SK-N-MC (cell line): ENCODE measurements at regions not wholly inside any gene's neighbourhood (a gene's known extent, or its start where the extent isn't known, plus 50 kb on each side); places are given as distances from the start of the nearest gene placed in this dataset.
A peak's percentile ranks its signal among the peaks of the same experiment; 100 is the strongest.

Source experiments
- DNase-seq: peaks from one replicate; pipeline ENCODE4 v3.0.0-alpha.2; 2011; ENCODE audit warnings: low read depth, low spot score
- H3K27ac ChIP-seq: fragments of 200-600 bp; sonication (generic); 2 replicates; pipeline ENCODE4 v1.5.1; 2016; ENCODE audit warnings: mixed run types
- H3K36me3 ChIP-seq: fragments of 200-600 bp; sonication (generic); 2 replicates; pipeline ENCODE4 v1.6.1; 2017; ENCODE audit warnings: antibody characterized with exemption, low read length, mixed read lengths; ENCODE audit not compliant: insufficient read depth
- H3K4me3 ChIP-seq: fragments of 200-600 bp; sonication (generic); 2 replicates; pipeline ENCODE4 v1.5.1; 2016
- H3K9ac ChIP-seq: fragments of 200-600 bp; sonication (generic); 2 replicates; pipeline ENCODE4 v1.8.0; 2017; ENCODE audit warnings: mixed run types, mixed read lengths; ENCODE audit not compliant: insufficient read length
- H3K9me3 ChIP-seq: fragments of 200-600 bp; sonication (generic); 2 replicates; pipeline ENCODE4 v1.6.1; 2017; ENCODE audit warnings: low read depth, mild to moderate bottlenecking, antibody characterized with exemption, low read length, moderate library complexity, mixed read lengths
- EZH2 ChIP-seq: fragments of 200-600 bp; sonication (generic); IDR thresholded peaks from one replicate; pipeline ENCODE4 v1.6.1; 2017; ENCODE audit warnings: antibody characterized with exemption
- FOXP2 ChIP-seq: optimal IDR thresholded peaks from 2 replicates; pipeline ENCODE3; 2011; ENCODE audit warnings: mild to moderate bottlenecking, moderate library complexity; ENCODE audit not compliant: insufficient read depth; ENCODE audit errors: extremely low read length, control extremely low read depth
- POLR2AphosphoS5 ChIP-seq: IDR thresholded peaks from 2 replicates; pipeline ENCODE4 v1.6.1; 2012; ENCODE audit warnings: mild to moderate bottlenecking, low read depth, low read length, borderline replicate concordance

DNA sequence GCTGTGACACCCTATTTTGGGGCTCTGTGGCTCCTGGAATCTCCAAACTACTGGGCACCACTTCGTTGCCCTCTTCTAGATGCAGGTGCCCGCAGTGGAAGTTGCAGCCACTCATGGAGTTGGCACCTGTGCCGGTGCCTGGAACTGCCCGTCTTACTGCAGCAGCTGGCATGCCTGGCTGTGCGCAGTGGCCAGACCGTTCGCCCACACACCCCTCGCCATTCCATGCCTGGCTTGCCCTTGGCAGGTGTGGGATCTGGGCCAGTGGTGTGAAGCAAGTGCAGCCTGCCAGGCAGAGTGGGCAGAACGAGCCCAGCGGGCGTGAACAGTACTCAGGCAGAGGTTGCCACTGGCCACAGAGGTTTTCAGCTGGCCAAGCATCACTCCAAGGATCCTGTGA lies 1286.7 kb downstream of the ROBO1 start:
- H3K36me3 ChIP-seq, result no peaks in the 10 kb centered on the region
- TF ChIP-seq FOXP2 (no peak), POLR2AphosphoS5 (no peak), EZH2 (no peak)
- no peak overlapping the region for H3K27ac ChIP-seq
- H3K9ac ChIP-seq, result no peak overlapping the region
- H3K9me3 ChIP-seq, result no peaks in the 10 kb centered on the region
- no peak for DNase-seq
- H3K4me3 ChIP-seq, result no peak overlapping the region

DNA sequence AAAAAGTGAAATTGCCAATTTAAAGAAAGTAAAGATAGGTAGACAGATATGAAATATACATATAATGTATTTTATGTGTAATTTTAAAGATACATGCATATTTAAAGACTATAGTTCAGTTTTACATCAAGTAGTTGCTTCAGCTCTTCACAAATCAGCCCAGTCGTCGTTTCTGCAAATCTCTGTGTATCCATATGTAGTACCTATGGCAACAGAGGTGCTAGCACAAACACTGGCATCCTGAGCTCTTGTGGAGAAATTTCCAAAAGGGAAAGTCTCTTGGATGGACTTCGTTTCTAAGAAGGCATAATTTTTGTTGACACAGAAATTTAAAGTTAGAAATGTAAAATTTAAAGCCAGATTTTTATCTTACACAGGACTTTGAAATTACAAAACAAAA lies 1284.7 kb downstream of the ROBO1 start:
- H3K9me3 ChIP-seq, result no peaks in the 10 kb centered on the region
- no peak overlapping the region for H3K4me3 ChIP-seq
- no peak overlapping the region for H3K27ac ChIP-seq
- no peak overlapping the region for H3K9ac ChIP-seq
- DNase-seq, result no peak
- no peak for TF ChIP-seq EZH2
- no peak for TF ChIP-seq POLR2AphosphoS5
- TF ChIP-seq FOXP2, result no peak
- H3K36me3 ChIP-seq, result no peaks in the 10 kb centered on the region

DNA sequence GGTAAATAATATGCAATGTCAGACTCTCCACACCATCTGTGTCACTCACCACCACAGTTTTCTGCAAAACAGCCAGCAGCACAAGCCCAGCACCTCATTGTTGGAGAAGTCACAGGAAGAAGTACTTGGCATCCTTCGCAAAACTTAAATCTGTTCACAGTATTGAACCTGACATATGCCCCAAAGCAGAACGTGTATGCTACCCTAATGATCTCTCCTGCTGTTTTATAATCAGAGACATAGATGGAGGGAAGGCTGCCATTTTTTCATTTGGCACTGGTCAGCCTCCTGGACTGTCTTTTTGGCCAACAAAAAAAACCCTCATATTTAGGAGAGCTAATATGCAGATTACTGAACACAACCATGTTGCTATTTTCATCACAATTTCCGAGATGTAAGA lies 1272.9 kb downstream of the ROBO1 start:
- no peaks in the 10 kb centered on the region for H3K9me3 ChIP-seq
- no peak overlapping the region for H3K9ac ChIP-seq
- no peak overlapping the region for H3K27ac ChIP-seq
- no peaks in the 10 kb centered on the region for H3K36me3 ChIP-seq
- no peak for DNase-seq
- no peak for TF ChIP-seq FOXP2
- no peak for TF ChIP-seq EZH2
- TF ChIP-seq POLR2AphosphoS5, result no peak
- H3K4me3 ChIP-seq, result no peak overlapping the region

DNA sequence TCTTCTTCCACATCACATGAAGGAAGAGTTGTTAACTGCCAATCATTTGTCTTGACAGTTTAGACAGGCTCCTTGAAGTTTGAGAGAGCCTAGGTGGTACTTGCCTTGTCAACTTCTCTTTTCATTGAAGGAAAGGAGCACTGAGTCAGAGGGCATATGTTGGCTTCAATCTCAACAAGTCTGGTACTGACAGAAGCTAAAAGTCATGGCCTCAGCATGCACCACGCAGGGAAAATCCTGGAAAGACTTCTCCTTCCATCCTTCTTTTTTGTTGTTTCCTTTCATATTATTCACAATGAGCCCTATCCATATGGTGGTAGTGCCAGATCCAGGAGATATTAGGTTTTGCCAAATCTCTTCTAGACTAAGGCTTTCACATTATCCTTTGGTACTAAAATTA lies 1272.5 kb downstream of the ROBO1 start:
- H3K4me3 ChIP-seq, result no peak overlapping the region
- DNase-seq, result no peak
- TF ChIP-seq POLR2AphosphoS5, result no peak
- no peak for TF ChIP-seq EZH2
- TF ChIP-seq FOXP2, result no peak
- H3K36me3 ChIP-seq, result no peaks in the 10 kb centered on the region
- no peak overlapping the region for H3K27ac ChIP-seq
- H3K9ac ChIP-seq, result no peak overlapping the region
- H3K9me3 ChIP-seq, result no peaks in the 10 kb centered on the region

DNA sequence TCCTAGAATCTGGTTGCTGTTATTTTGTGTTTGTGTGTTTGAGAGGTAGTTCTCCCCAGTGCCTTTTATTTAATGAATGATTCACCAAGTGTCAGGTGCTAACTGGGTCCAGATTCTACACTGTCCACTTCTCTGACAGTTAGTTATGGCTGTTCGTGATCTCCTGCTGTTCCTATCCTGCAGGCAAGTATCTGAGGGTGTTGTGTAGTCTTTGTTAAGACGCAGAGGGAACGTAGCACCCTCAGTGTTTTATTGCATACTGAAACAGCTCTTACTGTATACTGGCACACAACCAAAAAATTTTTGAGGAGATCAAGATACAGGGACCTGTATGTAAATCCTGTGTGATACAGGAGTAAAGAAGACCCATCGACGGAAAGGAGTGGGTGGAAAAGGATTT lies 1271.3 kb downstream of the ROBO1 start:
- TF ChIP-seq POLR2AphosphoS5 (no peak), FOXP2 (no peak), EZH2 (no peak)

DNA sequence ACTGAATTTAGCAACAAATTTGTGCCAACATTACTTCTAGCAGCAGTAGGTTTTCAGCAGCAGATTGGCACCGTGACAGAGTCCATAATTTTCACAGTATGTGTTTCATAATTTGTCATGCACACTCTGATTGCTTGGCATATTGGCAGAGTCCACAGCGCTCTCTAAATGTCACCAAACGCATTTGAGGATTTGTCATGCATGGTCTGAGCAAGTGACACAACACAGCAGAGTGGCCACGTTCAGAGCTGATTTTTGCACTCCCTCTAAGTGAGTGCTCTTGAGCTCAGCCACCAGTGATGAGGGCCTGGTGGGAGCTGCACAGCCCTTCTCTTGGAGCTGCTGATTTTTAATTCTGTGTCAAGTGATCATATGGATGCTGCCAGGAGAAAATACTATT lies 1270.8 kb downstream of the ROBO1 start:
- Histone ChIP-seq H3K9me3 (no peaks in the 10 kb centered on the region), H3K27ac (peak overlapping the region; percentile 67), H3K4me3 (peak overlapping the region; percentile 53), H3K36me3 (no peaks in the 10 kb centered on the region), H3K9ac (no peak overlapping the region)
- no peak for DNase-seq
- no peak for TF ChIP-seq POLR2AphosphoS5
- TF ChIP-seq FOXP2, result no peak
- TF ChIP-seq EZH2, result no peak

More for the DNA sequence above, 1271.3 kb downstream of the ROBO1 start:
- DNase-seq, result no peak
- Histone ChIP-seq H3K27ac (peak overlapping the region; percentile 67; the same call in 1 of the 2 replicates), H3K9ac (no peak overlapping the region), H3K9me3 (no peaks in the 10 kb centered on the region), H3K36me3 (no peaks in the 10 kb centered on the region), H3K4me3 (peak overlapping the region; percentile 53)

DNA sequence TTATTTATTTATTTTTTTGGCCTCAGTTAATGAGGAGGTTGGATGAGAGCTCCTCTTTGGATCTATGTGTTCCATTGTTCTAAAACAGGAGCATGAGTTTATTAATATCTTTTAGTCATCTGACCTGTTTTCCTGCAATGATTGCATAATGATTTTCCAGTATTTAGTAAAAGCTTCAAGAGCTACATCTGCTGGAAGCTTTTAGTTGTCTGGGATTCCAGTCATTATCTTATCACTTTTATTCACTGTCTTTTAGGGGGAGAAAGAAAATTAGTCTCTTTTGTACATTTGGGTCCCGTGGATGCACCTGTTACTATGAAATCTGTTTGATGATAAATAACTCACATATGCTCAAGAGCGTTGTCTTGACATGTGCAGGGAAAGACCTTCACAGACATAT lies 1270.0 kb downstream of the ROBO1 start:
- Histone ChIP-seq H3K36me3 (no peaks in the 10 kb centered on the region), H3K9me3 (no peaks in the 10 kb centered on the region), H3K9ac (no peak overlapping the region), H3K4me3 (no peak overlapping the region), H3K27ac (0 out of 2 replicates have a peak overlapping the region, but pooled peaks have one; percentile 11)
- no peak for DNase-seq
- TF ChIP-seq POLR2AphosphoS5 (no peak), FOXP2 (no peak), EZH2 (no peak)

DNA sequence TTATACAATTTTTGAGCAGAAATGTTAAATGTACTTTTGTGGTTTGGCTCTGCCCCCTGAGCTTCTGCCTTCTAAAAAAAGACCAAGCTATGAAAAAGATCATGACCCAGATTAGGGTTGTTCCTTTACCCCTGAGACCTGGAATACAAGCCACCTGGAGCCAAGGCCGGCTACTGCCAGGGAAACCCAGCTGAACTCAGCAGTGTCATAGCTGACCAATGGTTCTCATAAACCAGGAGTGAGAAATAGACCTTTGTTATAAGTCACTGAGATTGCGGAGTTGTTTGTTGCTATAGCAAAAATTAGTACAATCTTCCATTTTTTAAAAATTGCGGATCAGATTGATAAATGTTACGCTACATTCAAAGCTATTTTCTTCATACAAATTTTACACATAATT lies 1261.7 kb downstream of the ROBO1 start:
- no peak for DNase-seq
- Histone ChIP-seq H3K4me3 (no peak overlapping the region), H3K9ac (no peak overlapping the region), H3K36me3 (no peaks in the 10 kb centered on the region), H3K27ac (peak overlapping the region; percentile 57; the same call in 1 of the 2 replicates), H3K9me3 (no peaks in the 10 kb centered on the region)
- TF ChIP-seq EZH2, result no peak
- TF ChIP-seq POLR2AphosphoS5, result no peak
- no peak for TF ChIP-seq FOXP2

DNA sequence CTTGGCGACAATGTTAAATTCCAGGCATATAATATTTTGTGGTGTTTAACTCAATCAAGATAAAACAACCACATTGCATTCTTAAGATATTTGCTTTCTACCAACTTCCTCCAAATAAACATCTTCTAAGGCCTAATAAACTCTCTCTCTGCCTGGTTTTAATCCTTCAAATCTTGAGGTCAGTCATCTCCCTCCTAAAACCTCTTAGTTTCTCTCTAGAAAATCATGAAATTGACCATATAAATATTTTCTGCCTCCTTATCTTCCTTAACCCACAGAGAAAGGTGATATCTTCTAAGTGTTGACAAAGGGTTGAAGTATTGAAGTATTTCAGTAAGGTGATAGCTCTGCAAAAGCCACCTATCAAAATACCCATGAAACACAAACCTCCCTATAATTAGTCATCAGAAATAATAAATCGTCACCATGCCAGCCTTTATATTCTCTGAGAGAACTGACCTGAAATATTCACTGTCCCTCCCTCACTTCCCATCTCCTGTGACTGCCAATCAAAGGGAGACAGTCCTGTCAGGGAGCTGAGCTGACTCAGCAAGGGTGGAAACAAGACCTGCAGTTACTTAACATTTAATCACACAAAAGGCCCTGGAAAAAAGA lies 1261.1 kb downstream of the ROBO1 start:
- Histone ChIP-seq H3K9me3 (no peaks in the 10 kb centered on the region), H3K36me3 (no peaks in the 10 kb centered on the region), H3K9ac (no peak overlapping the region), H3K4me3 (no peak overlapping the region), H3K27ac (peak overlapping the region; percentile 46; the same call in 1 of the 2 replicates)
- no peak for DNase-seq
- no peak for TF ChIP-seq POLR2AphosphoS5
- no peak for TF ChIP-seq EZH2
